Activated gamma-delta T cell treated with Interleukin-2 at 50 U/mL for 16 hours (primary cell): ENCODE measurements at regions not wholly inside any gene's neighbourhood (a gene's known extent, or its start where the extent isn't known, plus 50 kb on each side); places are given as distances from the start of the nearest gene placed in this dataset.
"Not testable (repeated sequence)": the region's sequence is repeated elsewhere in the genome, so short reads cannot be mapped to it uniquely, and the experiment has no call there.

Source experiments
- DNase-seq: peaks from one replicate; pipeline ENCODE4 v3.0.0-alpha.2; 2020

DNA sequence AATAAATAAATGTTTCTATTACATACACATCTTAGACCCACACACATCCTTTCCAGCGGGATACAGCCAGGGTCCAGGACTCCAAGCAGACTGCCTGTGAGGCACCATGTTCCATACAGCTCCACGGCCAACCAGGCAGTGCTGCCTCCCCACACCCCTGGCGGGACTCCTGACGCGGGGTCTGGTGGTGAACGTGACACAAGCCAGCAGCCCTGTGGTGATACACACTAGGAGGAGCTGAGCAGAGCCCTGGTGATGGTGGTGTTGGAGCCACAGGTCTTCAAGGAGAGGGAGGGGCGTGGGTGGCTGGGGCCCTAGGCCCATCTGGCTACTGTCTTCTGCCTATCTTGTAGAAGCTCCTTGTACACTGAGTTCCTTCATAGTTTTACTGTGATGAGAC lies 53.1 kb upstream of the LPCAT1 start:
- DNase-seq, result not testable (repeated sequence)

DNA sequence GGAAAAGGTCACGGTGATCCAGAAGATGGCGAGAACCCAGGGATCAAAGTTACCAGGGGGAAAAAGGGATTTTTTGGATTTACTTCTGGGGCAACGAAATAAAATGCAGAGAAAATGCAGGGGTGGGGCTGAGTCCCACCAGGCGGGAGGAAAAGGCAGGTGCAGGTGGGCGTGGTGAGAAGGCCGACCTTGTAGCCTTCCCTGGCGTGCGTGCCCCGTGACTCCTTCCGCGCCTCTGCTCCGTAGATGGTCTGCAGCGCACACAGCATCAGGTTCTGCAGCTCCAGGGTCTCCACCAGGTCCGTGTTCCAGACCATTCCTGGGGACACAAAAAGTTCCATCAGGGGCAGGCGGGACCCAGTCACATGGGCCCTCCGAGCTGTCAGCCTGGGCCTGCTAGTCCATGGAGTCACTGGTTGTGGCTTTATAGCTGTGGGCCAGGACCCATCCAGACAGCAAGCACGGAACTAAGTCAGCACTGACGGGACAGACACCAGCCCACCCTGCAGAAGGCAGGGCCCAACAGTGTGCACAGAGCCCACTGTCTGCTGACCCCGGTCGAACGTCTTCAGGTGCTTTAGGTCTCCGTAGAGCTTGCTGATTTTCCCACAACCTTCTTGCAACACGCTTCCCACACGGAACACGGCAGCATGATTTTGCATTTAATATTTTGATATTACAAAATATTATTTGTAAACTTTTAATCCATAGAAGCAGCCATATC lies 52.4 kb upstream of the LPCAT1 start:
- DNase-seq, result not testable (repeated sequence)

DNA sequence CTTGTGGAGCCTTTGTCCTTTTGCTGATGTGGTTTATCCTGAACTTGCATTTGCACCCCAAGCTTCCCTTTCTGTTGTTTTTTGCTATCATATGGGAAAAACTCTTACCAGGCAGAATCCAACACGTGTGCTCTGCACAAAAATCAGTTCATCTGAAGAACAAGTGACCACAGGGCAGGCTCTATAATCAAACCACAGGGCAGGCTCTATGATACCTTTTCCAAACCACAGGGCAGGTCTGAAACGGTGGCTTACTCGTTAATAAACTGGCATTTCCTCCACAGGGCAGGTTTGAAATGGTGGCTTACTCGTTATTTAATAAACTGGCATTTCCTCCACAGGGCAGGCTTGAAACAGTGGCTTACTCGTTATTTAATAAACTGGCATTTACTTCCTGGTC lies 51.7 kb upstream of the LPCAT1 start:
- not testable (repeated sequence) for DNase-seq

DNA sequence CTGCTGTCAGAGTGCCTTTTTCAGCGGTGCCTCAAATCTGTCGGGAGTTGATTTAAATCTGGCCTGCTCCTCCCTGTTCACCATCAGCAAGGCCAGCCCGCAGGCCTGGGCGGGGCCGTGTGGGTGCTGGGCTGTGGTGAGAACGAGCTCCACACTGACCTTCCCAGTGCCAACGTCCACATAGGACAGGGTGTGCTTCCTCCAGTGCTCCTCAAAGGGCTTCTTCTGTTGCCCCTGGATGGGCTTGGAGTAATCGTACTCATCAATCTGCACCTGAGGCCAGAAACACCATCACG lies 50.2 kb upstream of the LPCAT1 start:
- not testable (repeated sequence) for DNase-seq

DNA sequence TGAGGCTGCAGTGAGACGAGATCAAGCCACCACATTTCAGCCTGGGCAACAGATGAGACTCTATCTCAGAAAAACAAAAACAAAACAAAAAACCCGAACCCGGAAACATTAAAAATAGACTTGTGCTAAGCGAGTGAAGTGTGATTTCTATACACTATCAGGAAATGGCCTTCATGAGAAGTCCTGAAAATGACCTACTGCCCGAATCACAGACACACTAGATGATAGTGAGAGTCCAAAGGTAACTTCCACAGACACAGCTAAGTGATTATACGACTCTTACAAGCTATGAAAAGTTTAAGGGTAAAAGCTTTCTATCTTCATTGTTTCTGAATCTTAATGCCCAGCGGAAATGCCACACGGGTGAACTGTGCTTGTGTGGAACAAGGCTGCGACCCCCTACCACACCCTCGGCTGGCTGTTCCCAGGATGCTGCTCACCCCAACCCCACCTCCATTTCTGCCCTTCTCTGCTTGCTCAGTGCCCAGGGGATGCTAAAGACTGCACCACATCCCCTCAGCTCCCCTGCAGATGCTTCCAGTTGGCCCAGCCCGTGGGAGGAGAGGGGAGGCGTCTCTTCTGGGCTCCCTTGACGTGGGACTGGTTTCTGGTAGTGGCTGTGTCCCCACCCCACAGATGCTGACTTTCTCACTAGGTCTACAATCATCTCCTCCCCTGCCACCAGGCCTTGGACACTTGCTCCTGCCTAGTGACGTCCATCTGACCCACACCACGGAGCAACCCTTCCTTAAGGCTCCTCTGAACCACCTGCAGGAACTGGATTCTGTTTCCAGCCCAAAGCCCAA lies 49.7 kb upstream of the LPCAT1 start:
- DNase-seq, result not testable (repeated sequence)
